Activated CD8-positive, alpha-beta memory T cell treated with anti-CD3 and anti-CD28 coated beads, Interleukin-2, amount 10 ng/mL, durations not matched to agents 7 days and 5 days (primary cell): ENCODE measurements at regions not wholly inside any gene's neighbourhood (a gene's known extent, or its start where the extent isn't known, plus 50 kb on each side); places are given as distances from the start of the nearest gene placed in this dataset.

Experiments
- ATAC-seq: fragments of 150-1000 bp; cut with Tn5 transposase; one replicate; pipeline ENCODE4 v1.10.0; 2021; ENCODE audit warnings: moderate library complexity
- CTCF ChIA-PET: fragments of 350-600 bp; sonication (Branson Sonifier 250); formaldehyde crosslinking; loops from one replicate; lab custom pipeline; 2021; ENCODE audit warnings: antibody characterized with exemption; lab: Charles Lee
- DNase-seq: peaks from one replicate; pipeline ENCODE4 v3.0.0-alpha.2; 2020
- H3K27ac Mint-ChIP-seq: one replicate; pipeline ENCODE4 v1.8.0; 2021; ENCODE audit warnings: mild to moderate bottlenecking, mixed read lengths
- H3K27me3 Mint-ChIP-seq: one replicate; pipeline ENCODE4 v1.8.0; 2021; ENCODE audit warnings: mixed read lengths
- H3K36me3 Mint-ChIP-seq: one replicate; pipeline ENCODE4 v1.8.0; 2021; ENCODE audit warnings: mild to moderate bottlenecking, mixed read lengths
- H3K4me1 Mint-ChIP-seq: one replicate; pipeline ENCODE4 v1.8.0; 2021; ENCODE audit warnings: mixed read lengths
- H3K4me3 Mint-ChIP-seq: one replicate; pipeline ENCODE4 v1.8.0; 2021; ENCODE audit warnings: mild to moderate bottlenecking, moderate library complexity, mixed read lengths
- H3K9me3 Mint-ChIP-seq: one replicate; pipeline ENCODE4 v1.8.0; 2022; ENCODE audit warnings: low read depth, mixed read lengths

GRCh38 chr9:96135076-96135752 is 166.8 kb downstream of the HSD17B3 start:
- CTCF ChIA-PET, result interaction anchor here (1.9 kb wide), 1 partner anchor 15 kb away, joined by 5 read pairs; no protein-coding TSS in a partner anchor
- ATAC-seq (peak; percentile 32), DNase-seq (no peak)
- H3K4me3 Mint-ChIP-seq, result no peak overlapping the region
- H3K9me3 Mint-ChIP-seq, result no peaks in the 10 kb centered on the region
- no peak overlapping the region for H3K27ac Mint-ChIP-seq
- H3K36me3 Mint-ChIP-seq, result peaks cover 1% of the 10 kb centered on the region
- H3K4me1 Mint-ChIP-seq, result peaks cover 21% of the 10 kb centered on the region
- peaks cover 4% of the 10 kb centered on the region for H3K27me3 Mint-ChIP-seq

- DNase-seq (no peak), ATAC-seq (no peak)
- Mint-ChIP-seq H3K27ac (no peak overlapping the region), H3K4me1 (peaks cover 21% of the 10 kb centered on the region), H3K36me3 (peaks cover 1% of the 10 kb centered on the region), H3K27me3 (peaks cover 4% of the 10 kb centered on the region), H3K9me3 (no peaks in the 10 kb centered on the region), H3K4me3 (no peak overlapping the region)
- CTCF ChIA-PET, result no interaction called here
Observed at GRCh38 chr9:96133321-96134021, 168.5 kb downstream of the HSD17B3 start.

DNA sequence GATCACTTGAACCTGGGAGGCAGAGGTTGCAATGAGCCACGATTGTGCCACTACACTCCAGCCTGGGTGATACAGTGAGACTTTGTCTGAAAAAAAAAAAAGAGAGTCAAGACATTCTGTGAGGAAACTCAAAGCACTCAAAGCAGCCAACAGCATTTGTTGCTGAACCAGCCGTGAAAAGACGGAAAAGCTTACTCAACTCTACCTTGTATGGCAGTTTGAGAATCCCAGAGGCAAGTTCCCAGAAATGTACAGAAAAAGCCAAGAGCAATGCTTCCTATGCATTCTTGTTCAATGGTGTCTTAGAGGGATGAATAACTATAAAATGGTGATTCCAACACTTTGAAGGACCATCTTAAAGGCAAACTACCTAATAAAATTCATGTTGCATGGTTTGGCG is 170.2 kb downstream of the HSD17B3 start:
- no peak overlapping the region for H3K27ac Mint-ChIP-seq
- H3K4me3 Mint-ChIP-seq, result no peak overlapping the region
- H3K36me3 Mint-ChIP-seq, result peaks cover 1% of the 10 kb centered on the region
- no peaks in the 10 kb centered on the region for H3K9me3 Mint-ChIP-seq
- no peak for ATAC-seq
- CTCF ChIA-PET, result no interaction called here
- H3K4me1 Mint-ChIP-seq, result peaks cover 15% of the 10 kb centered on the region
- H3K27me3 Mint-ChIP-seq, result peaks cover 4% of the 10 kb centered on the region
- DNase-seq, result no peak

DNA sequence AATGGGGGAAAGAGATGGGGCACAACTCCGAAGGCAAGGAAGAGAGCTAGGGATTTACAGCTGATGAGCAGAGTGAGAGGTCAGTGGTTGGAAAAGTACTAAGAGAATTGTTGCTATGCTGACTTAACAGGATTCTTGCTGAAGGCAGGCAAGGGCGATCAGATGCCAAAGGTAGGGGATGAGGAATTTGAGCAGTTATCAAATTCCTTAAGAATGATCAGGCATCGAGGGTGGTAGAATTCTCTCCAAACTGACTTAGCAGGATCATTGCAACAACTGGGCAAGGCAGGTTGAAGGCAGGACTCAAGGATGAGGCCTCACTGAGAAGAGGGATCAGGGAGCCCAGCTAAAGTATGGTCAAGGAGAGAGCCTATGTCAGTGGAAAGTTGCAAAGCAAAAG is 171.0 kb downstream of the HSD17B3 start:
- no peak for ATAC-seq
- no peak for DNase-seq
- H3K36me3 Mint-ChIP-seq, result peaks cover 1% of the 10 kb centered on the region
- CTCF ChIA-PET, result interaction anchor here (0.6 kb wide), 1 partner anchor 1461 kb away, joined by 3 read pairs; no protein-coding TSS in a partner anchor
- no peak overlapping the region for H3K27ac Mint-ChIP-seq
- peaks cover 12% of the 10 kb centered on the region for H3K4me1 Mint-ChIP-seq
- no peak overlapping the region for H3K4me3 Mint-ChIP-seq
- no peaks in the 10 kb centered on the region for H3K9me3 Mint-ChIP-seq
- H3K27me3 Mint-ChIP-seq, result peaks cover 4% of the 10 kb centered on the region

DNA sequence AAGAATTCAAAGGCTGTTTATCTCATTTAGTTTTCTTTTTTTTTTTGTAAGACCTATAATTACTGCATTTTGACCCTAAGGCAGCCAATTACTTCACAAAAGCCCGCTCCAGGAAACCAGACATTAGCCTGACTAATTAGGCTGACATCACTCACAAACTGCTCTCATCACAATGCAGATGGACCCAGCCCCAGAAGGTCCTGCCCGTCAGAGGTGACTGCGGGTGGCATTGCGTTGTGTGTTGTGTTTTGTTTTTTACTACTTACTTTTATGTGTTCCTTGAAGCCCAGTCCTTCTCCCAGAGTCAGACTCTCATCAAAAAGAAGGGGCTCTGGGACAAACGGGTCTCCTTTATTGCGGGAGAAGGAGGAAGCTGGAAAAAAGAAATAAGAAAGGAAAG is 172.2 kb downstream of the HSD17B3 start:
- H3K4me1 Mint-ChIP-seq, result peaks cover under 1% of the 10 kb centered on the region
- ATAC-seq, result no peak
- CTCF ChIA-PET, result no interaction called here

DNA sequence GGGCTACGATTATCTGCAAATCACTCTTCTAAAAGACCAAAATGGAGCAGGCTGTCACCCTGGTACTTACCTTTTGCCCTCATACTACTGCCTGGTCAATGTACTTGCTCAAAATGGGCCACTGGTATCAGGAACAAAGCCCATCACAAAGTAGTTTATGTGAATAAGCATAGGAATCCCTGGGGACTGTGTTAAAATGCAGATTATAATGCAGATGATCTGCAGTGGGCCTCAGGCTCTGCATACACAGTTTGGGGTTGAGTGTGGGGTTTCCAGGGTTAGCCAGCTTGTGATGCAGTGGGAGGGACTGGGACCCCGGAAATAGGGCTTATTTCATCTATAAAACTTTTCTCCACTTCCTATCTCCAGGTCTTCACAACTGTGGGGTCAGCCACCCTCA is 173.1 kb downstream of the HSD17B3 start:
- peaks cover 1% of the 10 kb centered on the region for H3K36me3 Mint-ChIP-seq
- no peak overlapping the region for H3K4me3 Mint-ChIP-seq
- CTCF ChIA-PET, result no interaction called here
- no peak for ATAC-seq
- DNase-seq, result no peak
- H3K27me3 Mint-ChIP-seq, result peaks cover 4% of the 10 kb centered on the region
- no peaks in the 10 kb centered on the region for H3K9me3 Mint-ChIP-seq
- no peak overlapping the region for H3K27ac Mint-ChIP-seq
- no peaks in the 10 kb centered on the region for H3K4me1 Mint-ChIP-seq

More for the DNA sequence above, 172.2 kb downstream of the HSD17B3 start:
- no peak overlapping the region for H3K4me3 Mint-ChIP-seq
- no peak for DNase-seq
- no peak overlapping the region for H3K27ac Mint-ChIP-seq
- no peaks in the 10 kb centered on the region for H3K9me3 Mint-ChIP-seq
- peaks cover 4% of the 10 kb centered on the region for H3K27me3 Mint-ChIP-seq
- H3K36me3 Mint-ChIP-seq, result peaks cover 1% of the 10 kb centered on the region

DNA sequence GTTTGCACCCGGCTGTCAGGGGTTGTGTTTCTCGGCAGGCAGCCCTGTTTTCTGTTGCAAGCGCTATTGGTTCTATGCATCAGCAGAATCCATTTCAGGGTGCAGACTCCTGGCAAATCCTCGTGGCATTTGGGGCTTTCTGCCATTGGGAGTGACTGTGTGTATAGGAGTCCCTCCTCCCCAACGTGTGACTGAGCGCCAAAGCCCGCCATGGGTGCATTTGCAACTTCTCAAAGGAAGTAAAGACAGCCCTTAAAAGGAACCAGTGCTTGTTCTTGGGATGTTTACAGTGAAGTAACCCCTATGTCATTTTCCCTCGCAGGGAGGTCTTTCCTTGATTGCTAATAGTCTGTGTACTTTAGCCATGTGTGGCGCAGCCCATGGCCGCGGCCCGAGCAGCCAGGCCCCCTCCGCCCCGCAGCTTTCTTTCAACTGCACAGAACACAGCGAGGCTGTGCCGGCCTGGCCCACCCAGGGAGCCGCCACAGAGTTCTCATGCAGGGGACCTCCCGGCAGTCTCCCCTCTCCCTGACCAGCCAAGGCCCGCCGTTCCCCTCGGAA is 175.6 kb downstream of the HSD17B3 start:
- H3K4me1 Mint-ChIP-seq, result peaks cover under 1% of the 10 kb centered on the region
- H3K4me3 Mint-ChIP-seq, result no peak overlapping the region
- no peaks in the 10 kb centered on the region for H3K9me3 Mint-ChIP-seq
- CTCF ChIA-PET, result interaction anchor here (0.6 kb wide), 1 partner anchor 47 kb away, joined by 3 read pairs; no protein-coding TSS in a partner anchor
- no peak for ATAC-seq
- peaks cover 9% of the 10 kb centered on the region for H3K27me3 Mint-ChIP-seq
- H3K27ac Mint-ChIP-seq, result no peak overlapping the region
- DNase-seq, result no peak
- no peaks in the 10 kb centered on the region for H3K36me3 Mint-ChIP-seq

DNA sequence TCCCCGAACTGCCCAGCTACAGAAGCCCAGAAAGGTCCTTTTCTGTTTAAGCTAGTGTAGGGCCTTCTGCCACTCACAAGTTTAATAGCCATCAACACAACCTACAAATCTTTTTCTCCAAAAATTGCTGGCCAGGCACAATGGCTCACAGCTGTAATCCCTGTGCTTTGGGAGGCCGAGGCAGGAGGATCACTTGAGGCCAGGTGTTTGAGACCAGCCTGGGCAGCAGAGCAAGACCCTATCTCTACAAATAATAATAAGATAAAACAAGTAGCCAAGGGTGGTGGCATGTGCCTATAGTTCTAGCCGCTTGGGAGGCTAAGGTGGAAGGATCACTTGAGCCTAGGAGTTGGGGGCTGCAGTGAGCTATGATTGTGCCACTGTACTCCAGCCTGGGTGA is 176.4 kb downstream of the HSD17B3 start:
- Mint-ChIP-seq H3K4me1 (peaks cover 8% of the 10 kb centered on the region), H3K9me3 (peaks cover under 1% of the 10 kb centered on the region), H3K27ac (no peak overlapping the region), H3K36me3 (no peaks in the 10 kb centered on the region), H3K27me3 (peaks cover 5% of the 10 kb centered on the region), H3K4me3 (no peak overlapping the region)
- CTCF ChIA-PET, result interaction anchor here (0.6 kb wide), 1 partner anchor 47 kb away, joined by 3 read pairs; no protein-coding TSS in a partner anchor
- DNase-seq (no peak), ATAC-seq (no peak)

GRCh38 chr9:96122751-96123150 is 179.2 kb downstream of the HSD17B3 start:
- no peak overlapping the region for H3K4me3 Mint-ChIP-seq
- peaks cover 5% of the 10 kb centered on the region for H3K27me3 Mint-ChIP-seq
- ATAC-seq (no peak), DNase-seq (no peak)
- H3K9me3 Mint-ChIP-seq, result peaks cover 8% of the 10 kb centered on the region
- H3K27ac Mint-ChIP-seq, result no peak overlapping the region
- CTCF ChIA-PET, result interaction anchor here (0.8 kb wide), 1 partner anchor 48 kb away, joined by 3 read pairs; no protein-coding TSS in a partner anchor
- H3K4me1 Mint-ChIP-seq, result peaks cover 14% of the 10 kb centered on the region
- peaks cover 7% of the 10 kb centered on the region for H3K36me3 Mint-ChIP-seq

- Mint-ChIP-seq H3K27me3 (peaks cover 5% of the 10 kb centered on the region), H3K4me1 (peaks cover 19% of the 10 kb centered on the region), H3K27ac (no peak overlapping the region), H3K9me3 (peaks cover 8% of the 10 kb centered on the region), H3K36me3 (peaks cover 7% of the 10 kb centered on the region), H3K4me3 (no peak overlapping the region)
- ATAC-seq (no peak), DNase-seq (no peak)
- CTCF ChIA-PET, result no interaction called here
Observed at GRCh38 chr9:96122282-96122681, 179.7 kb downstream of the HSD17B3 start.

- H3K9me3 Mint-ChIP-seq, result peaks cover 8% of the 10 kb centered on the region
- peaks cover 24% of the 10 kb centered on the region for H3K4me1 Mint-ChIP-seq
- H3K36me3 Mint-ChIP-seq, result peaks cover 7% of the 10 kb centered on the region
- DNase-seq, result no peak
- H3K4me3 Mint-ChIP-seq, result no peak overlapping the region
- no peak overlapping the region for H3K27ac Mint-ChIP-seq
- peaks cover 5% of the 10 kb centered on the region for H3K27me3 Mint-ChIP-seq
- CTCF ChIA-PET, result no interaction called here
- ATAC-seq, result no peak
Observed at GRCh38 chr9:96121136-96121535, 180.8 kb downstream of the HSD17B3 start.

GRCh38 chr9:96117398-96118080 is 184.4 kb downstream of the HSD17B3 start:
- ATAC-seq (peak; percentile 63), DNase-seq (no peak)
- Mint-ChIP-seq H3K27me3 (peaks cover 8% of the 10 kb centered on the region), H3K27ac (no peak overlapping the region), H3K9me3 (peaks cover 8% of the 10 kb centered on the region), H3K4me1 (peaks cover 27% of the 10 kb centered on the region), H3K4me3 (no peak overlapping the region), H3K36me3 (peaks cover 7% of the 10 kb centered on the region)
- CTCF ChIA-PET, result no interaction called here
